ENCODE measurements at regions not wholly inside any gene's neighbourhood (a gene's known extent, or its start where the extent isn't known, plus 50 kb on each side); places are given as distances from the start of the nearest gene placed in this dataset.

GRCh38 chr6:169938262-169938701, 186.9 kb downstream of the ERMARD start:
- no peaks in the 10 kb centered on the region for H3K4me1 Mint-ChIP-seq
- ATAC-seq (ENCODE audit: low read depth in 2 of 2) (no peak), DNase-seq (no peak)
- Histone ChIP-seq H3K36me3 (ENCODE audit: control insufficient read depth, insufficient read depth, low read length) (no peaks in the 10 kb centered on the region), H3K9me3 (ENCODE audit: control insufficient read depth in 2 of 2, low read length in 2 of 2) (no peaks in the 10 kb centered on the region), H3K27ac (ENCODE audit: insufficient read depth, low read length, poor library complexity, severe bottlenecking) (no peak overlapping the region), H3K4me1 (ENCODE audit: control insufficient read depth, insufficient read depth, low read length, poor library complexity, severe bottlenecking) (no peaks in the 10 kb centered on the region), H3K4me3 (ENCODE audit: low read depth, low read length) (no peak overlapping the region), H3K27me3 (ENCODE audit: control insufficient read depth, insufficient read depth, low read length) (no peaks in the 10 kb centered on the region)
- H3K36me3 Mint-ChIP-seq: peaks cover 4% of the 10 kb centered on the region
- no peak overlapping the region for H3K27ac Mint-ChIP-seq
- H3K27me3 Mint-ChIP-seq: peaks cover 7% of the 10 kb centered on the region
- H3K9me3 Mint-ChIP-seq: peaks cover 0 to 3% (median 0%) of the 10 kb centered on the region in 7 donors
- no peak overlapping the region for H3K4me3 Mint-ChIP-seq

GRCh38 chr6:169937389-169938261, 186.2 kb downstream of the ERMARD start:
- Mint-ChIP-seq H3K9me3 (peaks cover 0 to 3% (median 0%) of the 10 kb centered on the region in 7 donors), H3K27me3 (peaks cover 5% of the 10 kb centered on the region), H3K4me3 (no peak overlapping the region), H3K27ac (no peak overlapping the region), H3K4me1 (no peaks in the 10 kb centered on the region), H3K36me3 (peaks cover 4% of the 10 kb centered on the region)
- no peak for ATAC-seq (ENCODE audit: low read depth in 2 of 2)
- Histone ChIP-seq H3K4me1 (ENCODE audit: control insufficient read depth, insufficient read depth, low read length, poor library complexity, severe bottlenecking) (no peaks in the 10 kb centered on the region), H3K9me3 (ENCODE audit: control insufficient read depth in 2 of 2, low read length in 2 of 2) (no peaks in the 10 kb centered on the region), H3K4me3 (ENCODE audit: low read depth, low read length) (no peak overlapping the region), H3K27me3 (ENCODE audit: control insufficient read depth, insufficient read depth, low read length) (no peaks in the 10 kb centered on the region), H3K36me3 (ENCODE audit: control insufficient read depth, insufficient read depth, low read length) (no peaks in the 10 kb centered on the region), H3K27ac (ENCODE audit: insufficient read depth, low read length, poor library complexity, severe bottlenecking) (no peak overlapping the region)
- DNase-seq: no peak

GRCh38 chr6:169936355-169936975, 185.0 kb downstream of the ERMARD start:
- Mint-ChIP-seq H3K27me3 (no peaks in the 10 kb centered on the region), H3K36me3 (peaks cover 4% of the 10 kb centered on the region), H3K4me1 (no peaks in the 10 kb centered on the region), H3K9me3 (no peaks in the 10 kb centered on the region), H3K27ac (no peak overlapping the region), H3K4me3 (no peak overlapping the region)
- H3K27ac ChIP-seq (ENCODE audit: insufficient read depth, low read length, poor library complexity, severe bottlenecking): no peak overlapping the region
- DNase-seq: no peak
- H3K9me3 ChIP-seq (ENCODE audit: control insufficient read depth in 2 of 2, low read length in 2 of 2): no peaks in the 10 kb centered on the region
- H3K4me3 ChIP-seq (ENCODE audit: low read depth, low read length): no peak overlapping the region
- ATAC-seq (ENCODE audit: low read depth in 2 of 2): no peak
- H3K4me1 ChIP-seq (ENCODE audit: control insufficient read depth, insufficient read depth, low read length, poor library complexity, severe bottlenecking): no peaks in the 10 kb centered on the region
- H3K36me3 ChIP-seq (ENCODE audit: control insufficient read depth, insufficient read depth, low read length): no peaks in the 10 kb centered on the region
- no peaks in the 10 kb centered on the region for H3K27me3 ChIP-seq (ENCODE audit: control insufficient read depth, insufficient read depth, low read length)

GRCh38 chr6:169935861-169936260, 184.4 kb downstream of the ERMARD start:
- H3K4me1 Mint-ChIP-seq: no peaks in the 10 kb centered on the region

GRCh38 chr6:169935348-169935718, 183.9 kb downstream of the ERMARD start:
- ATAC-seq (ENCODE audit: low read depth in 2 of 2) (no peak), DNase-seq (no peak)
- Histone ChIP-seq H3K4me3 (ENCODE audit: low read depth, low read length) (no peak overlapping the region), H3K27ac (ENCODE audit: insufficient read depth, low read length, poor library complexity, severe bottlenecking) (no peak overlapping the region), H3K9me3 (ENCODE audit: control insufficient read depth in 2 of 2, low read length in 2 of 2) (no peaks in the 10 kb centered on the region), H3K4me1 (ENCODE audit: control insufficient read depth, insufficient read depth, low read length, poor library complexity, severe bottlenecking) (no peaks in the 10 kb centered on the region), H3K36me3 (ENCODE audit: control insufficient read depth, insufficient read depth, low read length) (no peaks in the 10 kb centered on the region), H3K27me3 (ENCODE audit: control insufficient read depth, insufficient read depth, low read length) (no peaks in the 10 kb centered on the region)
- H3K36me3 Mint-ChIP-seq: peaks cover 4% of the 10 kb centered on the region
- H3K27me3 Mint-ChIP-seq: no peaks in the 10 kb centered on the region
- no peaks in the 10 kb centered on the region for H3K9me3 Mint-ChIP-seq
- no peak overlapping the region for H3K4me3 Mint-ChIP-seq
- no peak overlapping the region for H3K27ac Mint-ChIP-seq
- H3K4me1 Mint-ChIP-seq: no peaks in the 10 kb centered on the region

More at GRCh38 chr6:169935861-169936260, 184.4 kb downstream of the ERMARD start:
- no peaks in the 10 kb centered on the region for H3K27me3 ChIP-seq (ENCODE audit: control insufficient read depth, insufficient read depth, low read length)
- ATAC-seq (ENCODE audit: low read depth in 2 of 2): no peak
- no peak for DNase-seq
- H3K4me3 ChIP-seq (ENCODE audit: low read depth, low read length): no peak overlapping the region
- H3K4me1 ChIP-seq (ENCODE audit: control insufficient read depth, insufficient read depth, low read length, poor library complexity, severe bottlenecking): no peaks in the 10 kb centered on the region
- no peak overlapping the region for H3K27ac Mint-ChIP-seq
- no peaks in the 10 kb centered on the region for H3K36me3 ChIP-seq (ENCODE audit: control insufficient read depth, insufficient read depth, low read length)
- H3K27me3 Mint-ChIP-seq: no peaks in the 10 kb centered on the region
- no peak overlapping the region for H3K4me3 Mint-ChIP-seq
- H3K27ac ChIP-seq (ENCODE audit: insufficient read depth, low read length, poor library complexity, severe bottlenecking): no peak overlapping the region
- H3K9me3 Mint-ChIP-seq: no peaks in the 10 kb centered on the region
- H3K36me3 Mint-ChIP-seq: peaks cover 4% of the 10 kb centered on the region
- no peaks in the 10 kb centered on the region for H3K9me3 ChIP-seq (ENCODE audit: control insufficient read depth in 2 of 2, low read length in 2 of 2)

- Histone ChIP-seq H3K9me3 (ENCODE audit: control insufficient read depth in 2 of 2, low read length in 2 of 2) (no peaks in the 10 kb centered on the region), H3K4me3 (ENCODE audit: low read depth, low read length) (no peak overlapping the region), H3K36me3 (ENCODE audit: control insufficient read depth, insufficient read depth, low read length) (no peaks in the 10 kb centered on the region), H3K27ac (ENCODE audit: insufficient read depth, low read length, poor library complexity, severe bottlenecking) (no peak overlapping the region), H3K27me3 (ENCODE audit: control insufficient read depth, insufficient read depth, low read length) (no peaks in the 10 kb centered on the region), H3K4me1 (ENCODE audit: control insufficient read depth, insufficient read depth, low read length, poor library complexity, severe bottlenecking) (no peaks in the 10 kb centered on the region)
- H3K4me1 Mint-ChIP-seq: no peaks in the 10 kb centered on the region
- H3K36me3 Mint-ChIP-seq: peaks cover 4% of the 10 kb centered on the region
- H3K9me3 Mint-ChIP-seq: no peaks in the 10 kb centered on the region
- no peak overlapping the region for H3K4me3 Mint-ChIP-seq
- H3K27me3 Mint-ChIP-seq: no peaks in the 10 kb centered on the region
- no peak for DNase-seq
- ATAC-seq (ENCODE audit: low read depth in 2 of 2): no peak
- no peak overlapping the region for H3K27ac Mint-ChIP-seq
Observed at GRCh38 chr6:169934699-169935347, 183.4 kb downstream of the ERMARD start.

GRCh38 chr6:169933839-169934698, 182.6 kb downstream of the ERMARD start:
- H3K9me3 Mint-ChIP-seq: peaks cover 0 to 3% (median 0%) of the 10 kb centered on the region in 7 donors
- H3K27ac Mint-ChIP-seq: no peak overlapping the region
- H3K4me1 Mint-ChIP-seq: no peaks in the 10 kb centered on the region
- H3K27me3 Mint-ChIP-seq: no peaks in the 10 kb centered on the region
- Histone ChIP-seq H3K27ac (ENCODE audit: insufficient read depth, low read length, poor library complexity, severe bottlenecking) (no peak overlapping the region), H3K4me3 (ENCODE audit: low read depth, low read length) (no peak overlapping the region), H3K9me3 (ENCODE audit: control insufficient read depth in 2 of 2, low read length in 2 of 2) (no peaks in the 10 kb centered on the region), H3K4me1 (ENCODE audit: control insufficient read depth, insufficient read depth, low read length, poor library complexity, severe bottlenecking) (no peaks in the 10 kb centered on the region), H3K36me3 (ENCODE audit: control insufficient read depth, insufficient read depth, low read length) (no peaks in the 10 kb centered on the region), H3K27me3 (ENCODE audit: control insufficient read depth, insufficient read depth, low read length) (no peaks in the 10 kb centered on the region)
- peaks cover 3% of the 10 kb centered on the region for H3K36me3 Mint-ChIP-seq
- no peak overlapping the region for H3K4me3 Mint-ChIP-seq
- no peak for DNase-seq
- no peak for ATAC-seq (ENCODE audit: low read depth in 2 of 2)
